PC-9 (cell line): ENCODE measurements at regions not wholly inside any gene's neighbourhood (a gene's known extent, or its start where the extent isn't known, plus 50 kb on each side); places are given as distances from the start of the nearest gene placed in this dataset.

Experiments used
- BruUV-seq: library from RNA; stranded (reverse); fragments of 400-500 nt; replicated peaks from 2 replicates; lab custom pipeline; 2021; lab: Mats Ljungman, UMichigan
- CTCF ChIA-PET: fragments of 300-600 bp; sonication (Branson Sonifier 250); formaldehyde crosslinking; loops from one replicate; lab custom pipeline; 2022; ENCODE audit warnings: antibody characterized with exemption; lab: Charles Lee
- POLR2A ChIA-PET: fragments of 300-600 bp; sonication (Branson Sonifier 250); formaldehyde crosslinking; loops from one replicate; lab custom pipeline; 2022; ENCODE audit warnings: antibody characterized with exemption; ENCODE audit not compliant: unreplicated experiment; lab: Charles Lee
- DNase-seq, 2 experiments: peaks; one replicate each; pipeline versions ENCODE4 v3.0.0 to v3.0.0-alpha.2; 2015 to 2022; ENCODE audit warnings: mixed read lengths in 1 of 2
- H2AFZ ChIP-seq: fragments of 200-600 bp; sonication (generic); 2 replicates; pipeline ENCODE4 v1.8.1; 2017; ENCODE audit warnings: antibody characterized with exemption
- H3F3A ChIP-seq: fragments of 200-600 bp; sonication (generic); 2 replicates; pipeline ENCODE4 v1.8.1; 2017; ENCODE audit warnings: antibody characterized with exemption, mild to moderate bottlenecking, low read depth; ENCODE audit not compliant: insufficient read depth
- H3K27ac ChIP-seq: fragments of 200-600 bp; sonication (generic); 2 replicates; pipeline ENCODE4 v1.6.1; 2016; ENCODE audit warnings: mixed run types
- H3K27me3 ChIP-seq: fragments of 200-600 bp; sonication (generic); 2 replicates; pipeline ENCODE4 v1.6.1; 2016; ENCODE audit warnings: low read depth, mixed run types; ENCODE audit not compliant: insufficient read depth
- H3K36me3 ChIP-seq: fragments of 200-600 bp; sonication (generic); 2 replicates; pipeline ENCODE4 v1.6.1; 2016; ENCODE audit warnings: low read depth, mixed run types
- H3K4me1 ChIP-seq: fragments of 200-600 bp; sonication (generic); replicated peaks from 2 replicates; pipeline ENCODE4 v1.6.1; 2016; ENCODE audit warnings: mixed run types; ENCODE audit not compliant: insufficient read depth
- H3K4me2 ChIP-seq: fragments of 200-600 bp; sonication (generic); 2 replicates; pipeline ENCODE4 v1.6.1; 2017; ENCODE audit warnings: mixed run types
- H3K4me3 ChIP-seq: fragments of 200-600 bp; sonication (generic); 2 replicates; pipeline ENCODE4 v1.6.1; 2016; ENCODE audit warnings: mixed run types
- H3K79me2 ChIP-seq: fragments of 200-600 bp; sonication (generic); 2 replicates; pipeline ENCODE4 v1.6.1; 2017; ENCODE audit warnings: low read depth, mixed run types
- H3K9me2 ChIP-seq: fragments of 200-600 bp; sonication (generic); 2 replicates; pipeline ENCODE4 v1.8.1; 2017; ENCODE audit warnings: mild to moderate bottlenecking; ENCODE audit not compliant: insufficient read depth
- H3K9me3 ChIP-seq: fragments of 200-600 bp; sonication (generic); 2 replicates; pipeline ENCODE4 v1.8.1; 2016; ENCODE audit warnings: low read depth; ENCODE audit not compliant: insufficient read depth
- H4K20me1 ChIP-seq: fragments of 200-600 bp; sonication (generic); 2 replicates; pipeline ENCODE4 v1.8.1; 2017; ENCODE audit not compliant: insufficient read depth
- EZH2 ChIP-seq: fragments of 200-600 bp; sonication (generic); IDR thresholded peaks from 2 replicates; pipeline ENCODE4 v1.8.0; 2017; ENCODE audit warnings: antibody characterized with exemption, low read depth
- intact Hi-C: fragments of 100-400 bp; cut with micrococcal nuclease; formaldehyde crosslinking; loops from one replicate; pipeline ENCODE4 v1.10.0; 2022; ENCODE audit not compliant: unreplicated experiment
- TF ChIP-seq, protein P1 (sequence below): fragments of 200-600 bp; sonication (generic); conservative IDR thresholded peaks from 2 replicates; pipeline ENCODE4 v1.6.1; 2017; ENCODE audit warnings: mixed run types, antibody characterized with exemption, mild to moderate bottlenecking, moderate library complexity

DNA sequence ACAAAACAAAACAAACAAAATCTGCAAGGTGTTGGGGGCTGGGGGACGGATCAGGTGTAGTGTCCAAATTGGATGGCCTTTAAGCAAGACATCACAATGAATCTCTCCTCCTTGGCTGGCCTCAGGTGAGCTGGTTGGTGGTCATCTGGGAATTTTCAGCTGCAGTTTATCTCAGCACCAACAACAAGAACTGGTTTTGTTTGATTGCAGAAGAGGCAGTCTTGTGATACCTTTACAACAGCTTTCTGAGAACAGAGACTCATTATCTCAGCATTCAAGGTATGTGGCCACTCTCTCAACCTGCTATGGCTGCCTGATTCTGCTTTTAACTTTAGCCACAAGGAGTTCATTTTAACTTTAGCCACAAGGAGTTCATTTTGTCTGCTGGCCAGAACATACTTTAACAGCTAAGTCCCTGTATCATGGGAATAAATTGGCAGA, 1543.4 kb downstream of the EFNA5 start:
- Histone ChIP-seq H3K4me1 (no peaks in the 10 kb centered on the region), H3K4me2 (no peak overlapping the region), H2AFZ (no peak overlapping the region), H3K9me2 (no peaks in the 10 kb centered on the region), H3K27me3 (no peaks in the 10 kb centered on the region), H4K20me1 (no peaks in the 10 kb centered on the region), H3K27ac (no peak overlapping the region), H3K4me3 (no peak overlapping the region), H3F3A (no peaks in the 10 kb centered on the region), H3K9me3 (no peaks in the 10 kb centered on the region), H3K79me2 (no peaks in the 10 kb centered on the region), H3K36me3 (no peaks in the 10 kb centered on the region)
- no TSS peak for BruUV-seq
- intact Hi-C loops = no loop called here
- no peak for DNase-seq
- CTCF ChIA-PET = no interaction called here
- TF ChIP-seq, protein P1, sequence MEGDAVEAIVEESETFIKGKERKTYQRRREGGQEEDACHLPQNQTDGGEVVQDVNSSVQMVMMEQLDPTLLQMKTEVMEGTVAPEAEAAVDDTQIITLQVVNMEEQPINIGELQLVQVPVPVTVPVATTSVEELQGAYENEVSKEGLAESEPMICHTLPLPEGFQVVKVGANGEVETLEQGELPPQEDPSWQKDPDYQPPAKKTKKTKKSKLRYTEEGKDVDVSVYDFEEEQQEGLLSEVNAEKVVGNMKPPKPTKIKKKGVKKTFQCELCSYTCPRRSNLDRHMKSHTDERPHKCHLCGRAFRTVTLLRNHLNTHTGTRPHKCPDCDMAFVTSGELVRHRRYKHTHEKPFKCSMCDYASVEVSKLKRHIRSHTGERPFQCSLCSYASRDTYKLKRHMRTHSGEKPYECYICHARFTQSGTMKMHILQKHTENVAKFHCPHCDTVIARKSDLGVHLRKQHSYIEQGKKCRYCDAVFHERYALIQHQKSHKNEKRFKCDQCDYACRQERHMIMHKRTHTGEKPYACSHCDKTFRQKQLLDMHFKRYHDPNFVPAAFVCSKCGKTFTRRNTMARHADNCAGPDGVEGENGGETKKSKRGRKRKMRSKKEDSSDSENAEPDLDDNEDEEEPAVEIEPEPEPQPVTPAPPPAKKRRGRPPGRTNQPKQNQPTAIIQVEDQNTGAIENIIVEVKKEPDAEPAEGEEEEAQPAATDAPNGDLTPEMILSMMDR = no peak
- no peak for TF ChIP-seq EZH2
- POLR2A ChIA-PET = no interaction called here

DNA sequence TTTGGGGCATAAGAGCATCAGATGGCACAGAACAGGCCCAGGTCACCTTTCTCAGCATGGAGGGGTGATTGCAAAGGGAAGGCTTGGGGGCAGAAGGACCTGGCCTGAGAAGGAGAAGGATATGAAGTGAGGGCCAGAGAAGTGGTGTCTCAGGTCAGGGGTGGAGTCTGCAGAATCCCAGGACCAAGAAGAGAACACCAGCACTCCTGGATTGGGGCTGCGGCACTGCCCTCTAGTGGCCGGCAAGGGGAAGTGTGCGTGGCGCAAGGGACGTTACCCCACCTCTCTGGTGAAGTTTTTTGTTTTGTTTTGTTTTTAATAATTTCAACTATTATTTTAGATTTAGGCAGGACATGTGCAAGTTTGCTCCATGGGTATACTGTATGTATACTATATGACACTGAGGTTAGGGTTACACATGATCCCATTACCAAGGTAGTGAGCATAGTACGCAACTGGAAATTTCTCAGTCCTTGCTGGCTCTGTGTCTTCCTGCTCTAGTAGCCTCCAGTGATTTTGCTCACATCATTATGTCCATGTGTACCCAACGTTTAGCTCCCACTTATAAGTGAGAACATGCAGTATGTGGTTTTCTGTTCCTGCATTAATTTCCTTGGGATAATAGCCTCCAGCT, 1548.6 kb downstream of the EFNA5 start:
- Histone ChIP-seq H3K4me1 (no peaks in the 10 kb centered on the region), H3K4me2 (no peak overlapping the region), H3K36me3 (no peaks in the 10 kb centered on the region), H3K9me2 (no peaks in the 10 kb centered on the region), H4K20me1 (no peaks in the 10 kb centered on the region), H3K27ac (no peak overlapping the region), H3K4me3 (no peak overlapping the region), H3K9me3 (no peaks in the 10 kb centered on the region), H3F3A (no peaks in the 10 kb centered on the region), H3K79me2 (no peaks in the 10 kb centered on the region), H3K27me3 (no peaks in the 10 kb centered on the region), H2AFZ (no peak overlapping the region)
- ChIA-PET POLR2A (no interaction called here), CTCF (no interaction called here)
- BruUV-seq = no TSS peak
- intact Hi-C loops = no loop called here
- DNase-seq = no peak
- TF ChIP-seq, protein P1 = peak; percentile 81
- TF ChIP-seq EZH2 = no peak

DNA sequence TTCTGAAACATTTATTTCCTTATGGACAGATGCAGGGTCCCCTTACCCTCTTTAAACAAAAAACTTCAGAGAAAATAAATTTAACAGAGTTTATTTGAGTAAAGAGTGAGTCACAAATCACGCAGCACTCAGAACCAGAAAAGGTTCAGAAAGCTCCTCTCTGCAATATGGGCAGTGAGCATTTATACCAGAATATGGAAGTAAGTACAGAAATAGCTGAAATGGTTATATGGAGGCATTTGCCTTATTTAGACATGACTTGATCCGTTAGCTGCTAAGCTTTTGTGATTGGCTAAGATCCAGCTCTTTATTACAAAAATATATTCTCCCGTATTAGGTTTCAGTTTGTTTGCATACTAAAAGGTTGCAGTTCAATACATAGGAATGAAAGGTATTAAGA, 1554.1 kb downstream of the EFNA5 start:
- no peaks in the 10 kb centered on the region for H3K4me1 ChIP-seq
- DNase-seq = no peak
- BruUV-seq = no TSS peak
- intact Hi-C loops = no loop called here
- H3K4me2 ChIP-seq = no peak overlapping the region
- no peak overlapping the region for H3K27ac ChIP-seq
- no peaks in the 10 kb centered on the region for H3K9me3 ChIP-seq
- no peak overlapping the region for H3K4me3 ChIP-seq
- TF ChIP-seq, protein P1 = no peak
- TF ChIP-seq EZH2 = no peak
- no peaks in the 10 kb centered on the region for H4K20me1 ChIP-seq
- H3K36me3 ChIP-seq = no peaks in the 10 kb centered on the region
- no peaks in the 10 kb centered on the region for H3K79me2 ChIP-seq
- POLR2A ChIA-PET = no interaction called here
- H3K27me3 ChIP-seq = no peaks in the 10 kb centered on the region
- CTCF ChIA-PET = no interaction called here
- no peaks in the 10 kb centered on the region for H3F3A ChIP-seq
- no peaks in the 10 kb centered on the region for H3K9me2 ChIP-seq
- no peak overlapping the region for H2AFZ ChIP-seq
